Suprapubic skin (tissue), 4 donors: ENCODE measurements at regions not wholly inside any gene's neighbourhood (a gene's known extent, or its start where the extent isn't known, plus 50 kb on each side); places are given as distances from the start of the nearest gene placed in this dataset.
"Not testable (repeated sequence)": the region's sequence is repeated elsewhere in the genome, so short reads cannot be mapped to it uniquely, and the experiment has no call there.

Experiments used
- DNase-seq, 2 donors: peaks; one replicate each; pipeline ENCODE4 v3.0.0-alpha.2; 2019; ENCODE audit warnings: low spot score in 2 of 2
- H3K27ac ChIP-seq: fragments of 200-600 bp; sonication (generic); one replicate; pipeline ENCODE4 v1.5.1; 2019
- H3K27me3 ChIP-seq: fragments of 200-600 bp; sonication (generic); one replicate; pipeline ENCODE4 v1.5.1; 2019
- H3K36me3 ChIP-seq: fragments of 200-600 bp; sonication (generic); one replicate; pipeline ENCODE4 v1.5.1; 2019
- H3K4me1 ChIP-seq: fragments of 200-600 bp; sonication (generic); one replicate; pipeline ENCODE4 v1.5.1; 2019
- H3K4me3 ChIP-seq: fragments of 200-600 bp; sonication (generic); one replicate; pipeline ENCODE4 v1.5.1; 2019; ENCODE audit warnings: mild to moderate bottlenecking
- H3K9me3 ChIP-seq: fragments of 200-600 bp; sonication (generic); one replicate; pipeline ENCODE4 v1.5.1; 2019
- CTCF ChIP-seq, 2 donors: fragments of 200-600 bp in 1 of 2; fragments of 450-650 bp in 1 of 2; sonication (generic) in 1 of 2; IDR thresholded peaks; one replicate each; pipeline ENCODE4 v1.5.1; 2016 to 2019; ENCODE audit warnings: antibody characterized with exemption in 2 of 2, mild to moderate bottlenecking in 1 of 2, moderate library complexity in 1 of 2
- EP300 ChIP-seq: sonication (generic); formaldehyde crosslinking; IDR thresholded peaks from one replicate; pipeline ENCODE4 v1.6.1; 2017; ENCODE audit warnings: antibody characterized with exemption
- POLR2A ChIP-seq, 2 donors: fragments of 450-650 bp; IDR thresholded peaks; one replicate each; pipeline ENCODE4 v1.6.1; 2017; ENCODE audit warnings: antibody characterized with exemption in 2 of 2, mild to moderate bottlenecking in 2 of 2, moderate library complexity in 2 of 2
- POLR2AphosphoS5 ChIP-seq, 3 donors: sonication (generic); formaldehyde crosslinking; IDR thresholded peaks; one replicate each; pipeline ENCODE4 v1.6.1; 2017; ENCODE audit warnings: antibody characterized with exemption in 3 of 3
- WGBS: methylation state at CpG from one replicate; pipeline ENCODE4 v1.1.5; 2018; 5-methylcytosine and 5-hydroxymethylcytosine counted together

GRCh38 chr6:105859457-105859856, 226.7 kb upstream of the PRDM1 start:
- Histone ChIP-seq H3K27ac (no peak overlapping the region), H3K9me3 (no peaks in the 10 kb centered on the region), H3K4me1 (no peaks in the 10 kb centered on the region), H3K36me3 (no peaks in the 10 kb centered on the region), H3K4me3 (no peak overlapping the region), H3K27me3 (no peaks in the 10 kb centered on the region)
- DNase-seq = no peak
- 92% methylated on average over 1 of the region's 1 CpG for WGBS
- TF ChIP-seq POLR2A (IDR thresholded peaks at IDR 0.05) (no peak), CTCF (IDR thresholded peaks at IDR 0.05) (no peak), POLR2AphosphoS5 (IDR thresholded peaks at IDR 0.05) (no peak), EP300 (no peak)

- not testable (repeated sequence) for H3K4me1 ChIP-seq, H3K27ac ChIP-seq, H3K4me3 ChIP-seq, DNase-seq, H3K27me3 ChIP-seq, H3K36me3 ChIP-seq, H3K9me3 ChIP-seq
- WGBS = 97% methylated on average over 3 of the region's 3 CpGs
Observed at GRCh38 chr6:105858639-105859038, 227.5 kb upstream of the PRDM1 start.

GRCh38 chr6:105855433-105855832, 230.7 kb upstream of the PRDM1 start:
- H3K4me1 ChIP-seq = no peaks in the 10 kb centered on the region
- H3K9me3 ChIP-seq = no peaks in the 10 kb centered on the region
- 97% methylated on average over 7 of the region's 7 CpGs for WGBS
- no peak overlapping the region for H3K27ac ChIP-seq
- TF ChIP-seq POLR2AphosphoS5 (IDR thresholded peaks at IDR 0.05) = no peak
- H3K27me3 ChIP-seq = no peaks in the 10 kb centered on the region
- no peaks in the 10 kb centered on the region for H3K36me3 ChIP-seq
- no peak overlapping the region for H3K4me3 ChIP-seq
- DNase-seq = no peak

GRCh38 chr6:105853979-105854378, 232.2 kb upstream of the PRDM1 start:
- DNase-seq, H3K9me3 ChIP-seq, H3K27me3 ChIP-seq, H3K4me3 ChIP-seq, H3K27ac ChIP-seq, H3K36me3 ChIP-seq, H3K4me1 ChIP-seq: not testable (repeated sequence)
- WGBS = 100% methylated on average over 13 of the region's 33 CpGs

- Histone ChIP-seq H3K4me3 (no peak overlapping the region), H3K9me3 (no peaks in the 10 kb centered on the region), H3K36me3 (no peaks in the 10 kb centered on the region), H3K27me3 (no peaks in the 10 kb centered on the region), H3K4me1 (no peaks in the 10 kb centered on the region), H3K27ac (no peak overlapping the region)
- WGBS = 76% methylated on average over 4 of the region's 4 CpGs
- DNase-seq = no peak
- TF ChIP-seq EP300 (no peak), POLR2AphosphoS5 (IDR thresholded peaks at IDR 0.05) (no peak)
Observed at GRCh38 chr6:105851606-105852005, 234.5 kb upstream of the PRDM1 start.

- Histone ChIP-seq H3K4me1 (no peaks in the 10 kb centered on the region), H3K36me3 (no peaks in the 10 kb centered on the region), H3K9me3 (no peaks in the 10 kb centered on the region), H3K27ac (no peak overlapping the region), H3K27me3 (no peaks in the 10 kb centered on the region), H3K4me3 (no peak overlapping the region)
- DNase-seq = no peak
- WGBS = 55% methylated on average over 10 of the region's 10 CpGs
- TF ChIP-seq POLR2AphosphoS5 (IDR thresholded peaks at IDR 0.05) = no peak
- TF ChIP-seq CTCF (IDR thresholded peaks at IDR 0.05) = no peak
- no peak for TF ChIP-seq POLR2A (IDR thresholded peaks at IDR 0.05)
- TF ChIP-seq EP300 = no peak
Observed at GRCh38 chr6:105851113-105851580, 235.0 kb upstream of the PRDM1 start.

GRCh38 chr6:105850261-105851112, 235.6 kb upstream of the PRDM1 start:
- DNase-seq = no peak
- TF ChIP-seq EP300 (no peak), CTCF (IDR thresholded peaks at IDR 0.05) (no peak), POLR2A (IDR thresholded peaks at IDR 0.05) (no peak), POLR2AphosphoS5 (IDR thresholded peaks at IDR 0.05) (no peak)
- Histone ChIP-seq H3K4me1 (no peaks in the 10 kb centered on the region), H3K4me3 (no peak overlapping the region), H3K27ac (no peak overlapping the region), H3K36me3 (no peaks in the 10 kb centered on the region), H3K27me3 (no peaks in the 10 kb centered on the region), H3K9me3 (no peaks in the 10 kb centered on the region)
- 80% methylated on average over 11 of the region's 11 CpGs for WGBS
